Subcutaneous abdominal adipose tissue (tissue), 5 donors: ENCODE measurements at regions not wholly inside any gene's neighbourhood (a gene's known extent, or its start where the extent isn't known, plus 50 kb on each side); places are given as distances from the start of the nearest gene placed in this dataset.

Experiments
- H3K27ac ChIP-seq: one replicate; pipeline ENCODE4 v1.7.0; 2013; ENCODE audit warnings: low read depth, mild to moderate bottlenecking, inconsistent platforms, low read length, moderate library complexity
- H3K27me3 ChIP-seq, 5 donors: one replicate each; pipeline ENCODE4 v1.7.0; 2013; ENCODE audit warnings: low read length in 5 of 5, inconsistent platforms in 1 of 5; ENCODE audit not compliant: control insufficient read depth in 5 of 5, insufficient read depth in 4 of 5
- H3K36me3 ChIP-seq, 5 donors: one replicate each; pipeline ENCODE4 v1.7.0; 2013; ENCODE audit warnings: low read length in 5 of 5; ENCODE audit not compliant: control insufficient read depth in 5 of 5, insufficient read depth in 5 of 5
- H3K4me1 ChIP-seq, 5 donors: one replicate each; pipeline ENCODE4 v1.7.0; 2013; ENCODE audit warnings: low read length in 5 of 5, mild to moderate bottlenecking in 3 of 5, moderate library complexity in 1 of 5; ENCODE audit not compliant: control insufficient read depth in 5 of 5, insufficient read depth in 5 of 5
- H3K4me3 ChIP-seq, 5 donors: one replicate each; pipeline ENCODE4 v1.7.0; 2013; ENCODE audit warnings: low read length in 5 of 5, low read depth in 1 of 5
- H3K9ac ChIP-seq, 5 donors: one replicate each; pipeline ENCODE4 v1.7.0; 2013; ENCODE audit warnings: low read length in 5 of 5, mild to moderate bottlenecking in 4 of 5, moderate library complexity in 3 of 5
- H3K9me3 ChIP-seq, 5 donors: one replicate each; pipeline ENCODE4 v1.7.0; 2013; ENCODE audit warnings: low read length in 5 of 5; ENCODE audit not compliant: control insufficient read depth in 5 of 5
- donor health status: healthy.
- donor health status: healthy.
- donor health status: healthy.
- donor health status: healthy.
- donor health status: healthy.

DNA sequence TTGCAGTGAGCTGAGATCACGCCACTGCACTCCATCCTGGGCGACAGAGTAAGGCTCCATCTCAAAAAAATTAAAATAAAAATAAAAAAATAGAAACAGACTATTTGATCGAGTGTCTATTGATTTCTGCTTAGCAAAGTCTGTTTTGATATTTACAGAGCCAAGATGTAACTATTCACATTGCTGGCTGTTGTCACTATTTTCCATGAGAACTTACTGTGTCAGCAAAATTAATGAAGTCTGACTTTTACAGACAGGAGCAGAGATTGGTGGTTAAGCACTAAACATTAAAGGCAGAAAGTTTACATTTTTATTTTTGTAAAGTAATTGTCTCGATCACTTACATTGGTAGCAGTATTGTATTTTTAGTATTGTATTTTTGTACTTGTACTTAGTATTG lies 85.0 kb upstream of the CCDC28A start:
- Histone ChIP-seq H3K9me3 (no peaks in the 10 kb centered on the region), H3K4me1 (peaks cover 0 to 12% (median 10%) of the 10 kb centered on the region in 5 donors), H3K27me3 (no peaks in the 10 kb centered on the region), H3K27ac (no peak overlapping the region), H3K4me3 (no peak overlapping the region), H3K36me3 (no peaks in the 10 kb centered on the region), H3K9ac (no peak overlapping the region)

DNA sequence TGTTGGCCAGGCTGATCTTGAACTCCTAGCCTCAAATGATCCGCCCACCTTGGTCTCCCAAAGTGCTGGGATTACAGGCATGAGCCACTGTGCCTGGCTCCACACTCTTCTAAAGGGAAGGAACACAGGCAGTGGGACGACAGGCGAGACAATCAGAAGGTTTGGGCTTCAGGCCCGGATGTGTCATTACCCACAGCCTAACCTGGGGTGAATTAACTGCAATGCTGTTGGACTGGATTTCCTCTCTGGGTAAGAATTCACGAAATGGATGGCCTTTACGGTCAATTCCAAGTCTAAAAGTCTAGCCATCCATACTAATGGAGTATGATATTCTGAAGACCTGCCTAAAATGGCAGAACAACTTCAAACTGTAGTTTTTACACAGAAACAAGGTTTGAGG lies 83.7 kb upstream of the CCDC28A start:
- H3K27ac ChIP-seq: no peak overlapping the region
- H3K4me1 ChIP-seq: peaks cover 0 to 14% (median 12%) of the 10 kb centered on the region in 5 donors
- H3K27me3 ChIP-seq: no peaks in the 10 kb centered on the region
- no peaks in the 10 kb centered on the region for H3K9me3 ChIP-seq
- no peak overlapping the region for H3K9ac ChIP-seq
- no peak overlapping the region for H3K4me3 ChIP-seq
- H3K36me3 ChIP-seq: no peaks in the 10 kb centered on the region

DNA sequence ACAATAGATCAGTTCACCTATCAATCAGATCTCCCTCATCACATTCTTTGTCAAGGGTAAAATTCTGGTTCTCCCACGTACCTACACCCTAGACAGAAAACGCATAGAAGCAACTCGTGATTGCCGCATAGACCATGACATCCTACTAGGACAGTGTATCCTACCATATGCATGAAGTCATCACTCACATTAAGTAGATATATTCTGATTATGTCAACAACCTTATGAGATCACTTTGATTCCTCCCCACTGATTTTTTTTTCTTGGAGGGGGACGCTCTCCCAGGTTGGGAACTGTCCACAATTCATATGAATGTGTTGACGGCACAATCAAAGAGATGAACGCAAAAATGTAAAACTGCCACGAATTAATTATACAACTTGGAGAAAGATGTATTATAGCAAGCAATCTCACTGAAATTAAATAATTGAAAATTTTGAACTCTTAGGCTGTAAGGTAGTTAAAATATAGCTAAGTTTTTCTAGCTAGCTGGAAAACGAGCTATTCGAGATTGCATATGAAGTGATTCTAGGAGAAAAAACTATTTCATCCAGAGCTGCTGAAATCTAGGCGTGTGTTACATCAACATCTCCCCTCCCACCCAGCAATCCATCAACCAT lies 82.5 kb upstream of the CCDC28A start:
- no peaks in the 10 kb centered on the region for H3K9me3 ChIP-seq
- H3K4me1 ChIP-seq: peaks cover 0 to 14% (median 12%) of the 10 kb centered on the region in 5 donors
- no peaks in the 10 kb centered on the region for H3K36me3 ChIP-seq
- peak overlapping the region in 2 of 5 donors; percentile 74 to 75 for H3K4me3 ChIP-seq
- no peaks in the 10 kb centered on the region for H3K27me3 ChIP-seq
- no peak overlapping the region for H3K27ac ChIP-seq
- peak overlapping the region in 2 of 5 donors; percentile 69 to 77 for H3K9ac ChIP-seq

- H3K27ac ChIP-seq: no peak overlapping the region
Measured at GRCh38 chr6:138691595-138692057, 81.9 kb upstream of the CCDC28A start.

DNA sequence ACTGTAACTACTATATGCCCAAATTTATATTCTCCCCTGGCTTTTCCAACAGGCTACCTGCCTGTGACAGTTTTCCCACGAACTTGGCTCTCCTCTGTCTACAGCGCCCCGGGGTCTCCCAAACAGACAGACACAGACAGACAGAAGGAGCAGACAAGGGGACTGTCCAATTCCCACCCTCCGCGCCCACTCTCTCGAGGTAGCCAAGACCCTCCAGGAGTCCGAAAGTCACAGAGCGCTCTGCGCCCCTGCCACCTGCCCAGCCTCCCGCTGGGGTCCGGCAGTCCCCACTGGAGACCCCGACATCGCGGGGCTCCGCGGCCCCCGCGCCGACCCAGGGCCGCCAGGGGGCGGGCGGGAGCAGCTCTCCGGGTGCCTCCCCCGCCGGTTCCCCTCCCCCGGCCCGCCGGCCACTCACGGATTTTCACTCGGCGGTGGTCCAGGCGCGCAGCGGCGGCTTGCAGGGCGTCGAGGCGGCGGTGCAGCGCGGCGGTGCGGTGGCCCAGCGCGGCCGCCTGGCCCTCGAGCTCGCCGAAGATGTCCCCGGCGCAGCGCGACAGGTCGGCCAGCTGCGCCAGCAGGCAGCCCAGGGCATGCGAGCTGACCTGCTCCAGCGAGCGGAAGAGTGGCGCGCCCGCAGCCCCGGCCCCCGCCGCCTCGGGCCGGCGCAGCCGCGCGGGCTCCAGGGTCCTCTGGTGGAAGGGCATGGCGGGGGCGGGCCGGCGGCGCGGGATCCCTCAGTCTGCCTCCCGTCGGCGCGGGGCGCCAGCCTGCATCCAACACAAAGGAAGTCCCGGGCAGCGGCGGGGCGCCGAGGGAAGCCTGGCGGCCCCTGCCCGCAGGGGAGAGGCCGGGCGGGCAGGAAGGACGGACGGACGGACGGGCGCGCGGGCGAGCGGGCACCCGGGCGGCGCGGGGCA lies 81.3 kb upstream of the CCDC28A start:
- H3K9me3 ChIP-seq: no peaks in the 10 kb centered on the region
- H3K4me3 ChIP-seq: peak overlapping the region; percentile 70 to 76 (median 75)
- peaks cover 0 to 14% (median 12%) of the 10 kb centered on the region in 5 donors for H3K4me1 ChIP-seq
- H3K27ac ChIP-seq: no peak overlapping the region
- H3K36me3 ChIP-seq: peaks cover 0 to 7% (median 0%) of the 10 kb centered on the region in 5 donors
- peak overlapping the region in 4 of 5 donors; percentile 40 to 77 (median 68) for H3K9ac ChIP-seq
- H3K27me3 ChIP-seq: no peaks in the 10 kb centered on the region

More at GRCh38 chr6:138691595-138692057, 81.9 kb upstream of the CCDC28A start:
- H3K9ac ChIP-seq: peak overlapping the region in 4 of 5 donors; percentile 40 to 77 (median 62)
- peak overlapping the region; percentile 70 to 76 (median 75) for H3K4me3 ChIP-seq
- peaks cover 0 to 14% (median 12%) of the 10 kb centered on the region in 5 donors for H3K4me1 ChIP-seq
- no peaks in the 10 kb centered on the region for H3K27me3 ChIP-seq
- H3K9me3 ChIP-seq: no peaks in the 10 kb centered on the region
- H3K36me3 ChIP-seq: peaks cover 0 to 1% (median 0%) of the 10 kb centered on the region in 5 donors

GRCh38 chr6:138692978-138693909 lies 80.3 kb upstream of the CCDC28A start:
- H3K36me3 ChIP-seq: peaks cover 0 to 7% (median 0%) of the 10 kb centered on the region in 5 donors
- H3K9me3 ChIP-seq: no peaks in the 10 kb centered on the region
- no peaks in the 10 kb centered on the region for H3K27me3 ChIP-seq
- peak overlapping the region; percentile 44 to 76 (median 75) for H3K4me3 ChIP-seq
- no peak overlapping the region for H3K27ac ChIP-seq
- H3K4me1 ChIP-seq: peaks cover 0 to 14% (median 12%) of the 10 kb centered on the region in 5 donors
- H3K9ac ChIP-seq: peak overlapping the region in 4 of 5 donors; percentile 16 to 66 (median 55)

GRCh38 chr6:138695193-138695592 lies 78.4 kb upstream of the CCDC28A start:
- no peak overlapping the region for H3K9ac ChIP-seq
- no peaks in the 10 kb centered on the region for H3K27me3 ChIP-seq
- H3K27ac ChIP-seq: no peak overlapping the region
- no peak overlapping the region for H3K4me3 ChIP-seq
- no peaks in the 10 kb centered on the region for H3K9me3 ChIP-seq
- H3K4me1 ChIP-seq: peaks cover 0 to 14% (median 12%) of the 10 kb centered on the region in 5 donors
- peaks cover 0 to 7% (median 0%) of the 10 kb centered on the region in 5 donors for H3K36me3 ChIP-seq

GRCh38 chr6:138714493-138714892 lies 59.1 kb upstream of the CCDC28A start:
- Histone ChIP-seq H3K36me3 (no peaks in the 10 kb centered on the region), H3K27ac (no peak overlapping the region), H3K4me3 (no peak overlapping the region), H3K4me1 (peaks cover 0 to 9% (median 4%) of the 10 kb centered on the region in 5 donors), H3K9me3 (peaks cover 0 to 6% (median 4%) of the 10 kb centered on the region in 5 donors), H3K9ac (no peak overlapping the region), H3K27me3 (no peaks in the 10 kb centered on the region)

DNA sequence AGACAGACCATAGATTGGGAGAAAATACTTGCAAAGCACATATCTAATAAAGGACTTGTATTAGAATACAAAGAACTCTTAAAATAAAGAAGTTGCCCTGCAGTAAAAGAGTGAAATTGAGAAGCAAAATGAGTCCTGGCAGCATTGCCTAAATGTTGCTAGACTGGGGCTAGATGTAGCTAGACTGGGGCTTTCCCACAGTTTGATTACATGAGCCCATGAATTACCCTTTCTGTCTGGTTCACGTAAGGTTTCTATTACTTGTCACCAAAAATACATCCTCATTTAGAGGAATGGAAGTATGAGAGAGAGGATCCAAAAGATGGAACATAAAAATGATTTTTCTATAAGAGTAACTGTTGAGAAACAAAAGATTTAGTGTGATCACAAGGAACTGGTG lies 57.6 kb upstream of the CCDC28A start:
- Histone ChIP-seq H3K27me3 (no peaks in the 10 kb centered on the region), H3K27ac (no peak overlapping the region), H3K9ac (no peak overlapping the region), H3K36me3 (no peaks in the 10 kb centered on the region), H3K4me3 (no peak overlapping the region), H3K9me3 (peaks cover 0 to 6% (median 4%) of the 10 kb centered on the region in 5 donors), H3K4me1 (peaks cover 0 to 12% (median 7%) of the 10 kb centered on the region in 5 donors)
